ENCODE measurements at regions not wholly inside any gene's neighbourhood (a gene's known extent, or its start where the extent isn't known, plus 50 kb on each side); places are given as distances from the start of the nearest gene placed in this dataset.
"Not testable (repeated sequence)": the region's sequence is repeated elsewhere in the genome, so short reads cannot be mapped to it uniquely, and the experiment has no call there.

DNA sequence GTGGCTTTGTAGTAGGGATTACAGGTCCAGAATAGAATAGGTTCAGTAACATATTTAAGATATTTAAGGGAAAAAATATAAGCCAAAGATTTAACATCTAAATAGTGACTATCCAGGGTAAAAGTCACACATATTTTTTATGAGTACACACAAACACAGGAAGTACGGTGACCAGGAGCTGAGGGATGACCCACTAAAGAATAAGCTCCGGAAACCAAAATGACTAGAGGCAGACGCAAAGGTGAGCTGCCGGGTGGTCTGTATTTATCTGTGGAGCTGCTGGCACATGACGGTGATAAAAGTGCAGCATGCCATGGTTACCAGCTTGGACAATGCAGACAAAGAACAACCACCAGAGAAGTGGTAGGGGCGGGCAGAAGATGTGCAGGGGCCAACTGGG lies 73.9 kb upstream of the FBXO28 start:
- TF ChIP-seq, protein P1, sequence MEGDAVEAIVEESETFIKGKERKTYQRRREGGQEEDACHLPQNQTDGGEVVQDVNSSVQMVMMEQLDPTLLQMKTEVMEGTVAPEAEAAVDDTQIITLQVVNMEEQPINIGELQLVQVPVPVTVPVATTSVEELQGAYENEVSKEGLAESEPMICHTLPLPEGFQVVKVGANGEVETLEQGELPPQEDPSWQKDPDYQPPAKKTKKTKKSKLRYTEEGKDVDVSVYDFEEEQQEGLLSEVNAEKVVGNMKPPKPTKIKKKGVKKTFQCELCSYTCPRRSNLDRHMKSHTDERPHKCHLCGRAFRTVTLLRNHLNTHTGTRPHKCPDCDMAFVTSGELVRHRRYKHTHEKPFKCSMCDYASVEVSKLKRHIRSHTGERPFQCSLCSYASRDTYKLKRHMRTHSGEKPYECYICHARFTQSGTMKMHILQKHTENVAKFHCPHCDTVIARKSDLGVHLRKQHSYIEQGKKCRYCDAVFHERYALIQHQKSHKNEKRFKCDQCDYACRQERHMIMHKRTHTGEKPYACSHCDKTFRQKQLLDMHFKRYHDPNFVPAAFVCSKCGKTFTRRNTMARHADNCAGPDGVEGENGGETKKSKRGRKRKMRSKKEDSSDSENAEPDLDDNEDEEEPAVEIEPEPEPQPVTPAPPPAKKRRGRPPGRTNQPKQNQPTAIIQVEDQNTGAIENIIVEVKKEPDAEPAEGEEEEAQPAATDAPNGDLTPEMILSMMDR (IDR thresholded peaks at IDR 0.05) = not testable (repeated sequence)
- TF ChIP-seq POLR2A (IDR thresholded peaks at IDR 0.05) = not testable (repeated sequence)
